ENCODE measurements at regions not wholly inside any gene's neighbourhood (a gene's known extent, or its start where the extent isn't known, plus 50 kb on each side); places are given as distances from the start of the nearest gene placed in this dataset.

- TF ChIP-seq, protein P1, sequence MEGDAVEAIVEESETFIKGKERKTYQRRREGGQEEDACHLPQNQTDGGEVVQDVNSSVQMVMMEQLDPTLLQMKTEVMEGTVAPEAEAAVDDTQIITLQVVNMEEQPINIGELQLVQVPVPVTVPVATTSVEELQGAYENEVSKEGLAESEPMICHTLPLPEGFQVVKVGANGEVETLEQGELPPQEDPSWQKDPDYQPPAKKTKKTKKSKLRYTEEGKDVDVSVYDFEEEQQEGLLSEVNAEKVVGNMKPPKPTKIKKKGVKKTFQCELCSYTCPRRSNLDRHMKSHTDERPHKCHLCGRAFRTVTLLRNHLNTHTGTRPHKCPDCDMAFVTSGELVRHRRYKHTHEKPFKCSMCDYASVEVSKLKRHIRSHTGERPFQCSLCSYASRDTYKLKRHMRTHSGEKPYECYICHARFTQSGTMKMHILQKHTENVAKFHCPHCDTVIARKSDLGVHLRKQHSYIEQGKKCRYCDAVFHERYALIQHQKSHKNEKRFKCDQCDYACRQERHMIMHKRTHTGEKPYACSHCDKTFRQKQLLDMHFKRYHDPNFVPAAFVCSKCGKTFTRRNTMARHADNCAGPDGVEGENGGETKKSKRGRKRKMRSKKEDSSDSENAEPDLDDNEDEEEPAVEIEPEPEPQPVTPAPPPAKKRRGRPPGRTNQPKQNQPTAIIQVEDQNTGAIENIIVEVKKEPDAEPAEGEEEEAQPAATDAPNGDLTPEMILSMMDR (conservative IDR thresholded peaks at IDR 0.05; ENCODE audit: low read length): no peak
- no peak for TF ChIP-seq EZH2phosphoT487 (IDR thresholded peaks at IDR 0.05; ENCODE audit: borderline replicate concordance)
Measured at GRCh38 chr17:79360196-79360595, 250.7 kb downstream of the RBFOX3 start.
